ENCODE measurements at regions not wholly inside any gene's neighbourhood (a gene's known extent, or its start where the extent isn't known, plus 50 kb on each side); places are given as distances from the start of the nearest gene placed in this dataset.
"Not testable (repeated sequence)": the region's sequence is repeated elsewhere in the genome, so short reads cannot be mapped to it uniquely, and the experiment has no call there.

GRCh38 chr14:43894534-43894933 is 612.5 kb downstream of the FSCB start:
- no peak for DNase-seq (ENCODE audit: extremely low read depth in 1 of 2, low read depth in 1 of 2)

GRCh38 chr14:43887523-43887922 is 619.6 kb downstream of the FSCB start:
- no peak for DNase-seq (ENCODE audit: extremely low read depth in 1 of 2, low read depth in 1 of 2)

- DNase-seq (ENCODE audit: extremely low read depth in 1 of 2, low read depth in 1 of 2), result no peak
These were observed 629.6 kb downstream of the FSCB start for GRCh38 chr14:43877351-43877960.

- no peak for DNase-seq (ENCODE audit: extremely low read depth in 1 of 2, low read depth in 1 of 2)
These were observed 634.1 kb downstream of the FSCB start for GRCh38 chr14:43872752-43873655.

GRCh38 chr14:43872222-43872621 is 634.9 kb downstream of the FSCB start:
- no peak for DNase-seq (ENCODE audit: extremely low read depth in 1 of 2, low read depth in 1 of 2)

GRCh38 chr14:43858981-43859380 is 648.1 kb downstream of the FSCB start:
- no peak for DNase-seq (ENCODE audit: extremely low read depth in 1 of 2, low read depth in 1 of 2)

- DNase-seq (ENCODE audit: extremely low read depth in 1 of 2, low read depth in 1 of 2), result no peak
These were observed 651.5 kb downstream of the FSCB start for GRCh38 chr14:43855556-43855955.

- no peak for DNase-seq (ENCODE audit: extremely low read depth in 1 of 2, low read depth in 1 of 2)
These were observed 653.5 kb downstream of the FSCB start for GRCh38 chr14:43853541-43853940.

- DNase-seq (ENCODE audit: extremely low read depth in 1 of 2, low read depth in 1 of 2), result no peak
These were observed 703.9 kb downstream of the FSCB start for GRCh38 chr14:43803076-43803689.

- no peak for DNase-seq (ENCODE audit: extremely low read depth in 1 of 2, low read depth in 1 of 2)
These were observed 711.4 kb downstream of the FSCB start for GRCh38 chr14:43795600-43796228.

- DNase-seq (ENCODE audit: extremely low read depth in 1 of 2, low read depth in 1 of 2), result no peak
These were observed 713.5 kb downstream of the FSCB start for GRCh38 chr14:43793579-43793978.

GRCh38 chr14:43792980-43793379 is 714.1 kb downstream of the FSCB start:
- DNase-seq (ENCODE audit: extremely low read depth in 1 of 2, low read depth in 1 of 2), result no peak

GRCh38 chr14:43790681-43791080 is 716.4 kb downstream of the FSCB start:
- no peak for DNase-seq (ENCODE audit: extremely low read depth in 1 of 2, low read depth in 1 of 2)

GRCh38 chr14:43789458-43789857 is 717.6 kb downstream of the FSCB start:
- DNase-seq (ENCODE audit: extremely low read depth in 1 of 2, low read depth in 1 of 2), result no peak

GRCh38 chr14:43786066-43786762 is 720.9 kb downstream of the FSCB start:
- DNase-seq (ENCODE audit: extremely low read depth in 1 of 2, low read depth in 1 of 2), result no peak

GRCh38 chr14:43784432-43784831 is 722.7 kb downstream of the FSCB start:
- not testable (repeated sequence) for DNase-seq (ENCODE audit: extremely low read depth in 1 of 2, low read depth in 1 of 2)

GRCh38 chr14:43778937-43779639 is 728.0 kb downstream of the FSCB start:
- no peak for DNase-seq (ENCODE audit: extremely low read depth in 1 of 2, low read depth in 1 of 2)

- no peak for DNase-seq (ENCODE audit: extremely low read depth in 1 of 2, low read depth in 1 of 2)
These were observed 728.5 kb downstream of the FSCB start for GRCh38 chr14:43778570-43778936.

- no peak for DNase-seq (ENCODE audit: extremely low read depth in 1 of 2, low read depth in 1 of 2)
These were observed 741.6 kb downstream of the FSCB start for GRCh38 chr14:43765474-43765873.

- DNase-seq (ENCODE audit: extremely low read depth in 1 of 2, low read depth in 1 of 2), result no peak
These were observed 742.6 kb downstream of the FSCB start for GRCh38 chr14:43764433-43764832.
